ENCODE measurements at regions not wholly inside any gene's neighbourhood (a gene's known extent, or its start where the extent isn't known, plus 50 kb on each side); places are given as distances from the start of the nearest gene placed in this dataset.

- DNase-seq (ENCODE audit: low spot score), result no peak
- no peak for TF ChIP-seq CTCF (IDR thresholded peaks at IDR 0.05; ENCODE audit: extremely low read depth, missing control alignments)
Measured at GRCh38 chr5:167886196-167886595, 405.2 kb upstream of the WWC1 start.

- no peak for TF ChIP-seq CTCF (IDR thresholded peaks at IDR 0.05; ENCODE audit: extremely low read depth, missing control alignments)
- no peak for DNase-seq (ENCODE audit: low spot score)
Measured at GRCh38 chr5:167888393-167888792, 403.1 kb upstream of the WWC1 start.

- no peak for TF ChIP-seq CTCF (IDR thresholded peaks at IDR 0.05; ENCODE audit: extremely low read depth, missing control alignments)
- DNase-seq (ENCODE audit: low spot score), result no peak
Measured at GRCh38 chr5:167889276-167889675, 402.2 kb upstream of the WWC1 start.

GRCh38 chr5:167892352-167893115 is 398.9 kb upstream of the WWC1 start:
- no peak for DNase-seq (ENCODE audit: low spot score)
- no peak for TF ChIP-seq CTCF (IDR thresholded peaks at IDR 0.05; ENCODE audit: extremely low read depth, missing control alignments)

GRCh38 chr5:167893271-167893670 is 398.2 kb upstream of the WWC1 start:
- TF ChIP-seq CTCF (IDR thresholded peaks at IDR 0.05; ENCODE audit: extremely low read depth, missing control alignments), result no peak
- no peak for DNase-seq (ENCODE audit: low spot score)

- DNase-seq (ENCODE audit: low spot score), result no peak
- TF ChIP-seq CTCF (IDR thresholded peaks at IDR 0.05; ENCODE audit: extremely low read depth, missing control alignments), result no peak
Measured at GRCh38 chr5:167894631-167895472, 396.6 kb upstream of the WWC1 start.
